ENCODE measurements at regions not wholly inside any gene's neighbourhood (a gene's known extent, or its start where the extent isn't known, plus 50 kb on each side); places are given as distances from the start of the nearest gene placed in this dataset.
"Not testable (repeated sequence)": the region's sequence is repeated elsewhere in the genome, so short reads cannot be mapped to it uniquely, and the experiment has no call there.

- H3K4me3 Mint-ChIP-seq; H3K4me1 Mint-ChIP-seq; DNase-seq; ATAC-seq (replicated peaks); H3K27me3 Mint-ChIP-seq; H3K27ac Mint-ChIP-seq; H3K9me3 Mint-ChIP-seq; H3K36me3 Mint-ChIP-seq: not testable (repeated sequence)
Measured at GRCh38 chr4:189233754-189234153, 706.9 kb upstream of the FRG1 start.

- H3K4me3 Mint-ChIP-seq; H3K9me3 Mint-ChIP-seq; H3K36me3 Mint-ChIP-seq; H3K27ac Mint-ChIP-seq; H3K4me1 Mint-ChIP-seq; ATAC-seq (replicated peaks); DNase-seq; H3K27me3 Mint-ChIP-seq: not testable (repeated sequence)
Measured at GRCh38 chr4:189234948-189235347, 705.7 kb upstream of the FRG1 start.

GRCh38 chr4:189235599-189235998 lies 705.1 kb upstream of the FRG1 start:
- DNase-seq (no peak), ATAC-seq (replicated peaks) (no peak)
- Mint-ChIP-seq H3K27ac (no peak overlapping the region), H3K9me3 (no peaks in the 10 kb centered on the region), H3K4me3 (no peak overlapping the region), H3K27me3 (no peaks in the 10 kb centered on the region), H3K4me1 (no peaks in the 10 kb centered on the region), H3K36me3 (no peaks in the 10 kb centered on the region)

GRCh38 chr4:189236321-189236720 lies 704.4 kb upstream of the FRG1 start:
- H3K36me3 Mint-ChIP-seq; H3K27me3 Mint-ChIP-seq; H3K4me1 Mint-ChIP-seq; DNase-seq; H3K9me3 Mint-ChIP-seq; ATAC-seq (replicated peaks); H3K4me3 Mint-ChIP-seq; H3K27ac Mint-ChIP-seq: not testable (repeated sequence)

GRCh38 chr4:189237340-189237739 lies 703.3 kb upstream of the FRG1 start:
- Mint-ChIP-seq H3K36me3 (no peaks in the 10 kb centered on the region), H3K27ac (no peak overlapping the region), H3K4me3 (no peak overlapping the region), H3K4me1 (no peaks in the 10 kb centered on the region), H3K9me3 (no peaks in the 10 kb centered on the region), H3K27me3 (no peaks in the 10 kb centered on the region)
- ATAC-seq (replicated peaks) (no peak), DNase-seq (no peak)

- Mint-ChIP-seq H3K27ac (no peak overlapping the region), H3K36me3 (no peaks in the 10 kb centered on the region), H3K4me1 (no peaks in the 10 kb centered on the region), H3K4me3 (no peak overlapping the region), H3K27me3 (no peaks in the 10 kb centered on the region), H3K9me3 (peaks cover 7 to 11% of the 10 kb centered on the region in 2 donors)
- no peak for DNase-seq
- no peak for ATAC-seq (replicated peaks)
Measured at GRCh38 chr4:189255636-189256035, 685.0 kb upstream of the FRG1 start.

- Mint-ChIP-seq H3K9me3 (peaks cover 8 to 13% of the 10 kb centered on the region in 2 donors), H3K27ac (no peak overlapping the region), H3K36me3 (no peaks in the 10 kb centered on the region), H3K4me3 (no peak overlapping the region), H3K4me1 (no peaks in the 10 kb centered on the region), H3K27me3 (no peaks in the 10 kb centered on the region)
- DNase-seq (no peak), ATAC-seq (replicated peaks) (no peak)
Measured at GRCh38 chr4:189261475-189261874, 679.2 kb upstream of the FRG1 start.

GRCh38 chr4:189265515-189265914 lies 675.2 kb upstream of the FRG1 start:
- no peak for DNase-seq
- H3K27me3 Mint-ChIP-seq = no peaks in the 10 kb centered on the region
- H3K9me3 Mint-ChIP-seq = peaks cover 15 to 20% of the 10 kb centered on the region in 2 donors
- H3K4me3 Mint-ChIP-seq = no peak overlapping the region
- H3K36me3 Mint-ChIP-seq = no peaks in the 10 kb centered on the region
- no peak for ATAC-seq (replicated peaks)
- H3K4me1 Mint-ChIP-seq = no peaks in the 10 kb centered on the region
- no peak overlapping the region for H3K27ac Mint-ChIP-seq

- Mint-ChIP-seq H3K27me3 (no peaks in the 10 kb centered on the region), H3K36me3 (no peaks in the 10 kb centered on the region), H3K4me3 (no peak overlapping the region), H3K27ac (no peak overlapping the region), H3K9me3 (peaks cover 6 to 10% of the 10 kb centered on the region in 2 donors), H3K4me1 (no peaks in the 10 kb centered on the region)
- DNase-seq (no peak), ATAC-seq (replicated peaks) (no peak)
Measured at GRCh38 chr4:189267312-189267965, 673.2 kb upstream of the FRG1 start.

- Mint-ChIP-seq H3K9me3 (peaks cover 3 to 8% of the 10 kb centered on the region in 2 donors), H3K36me3 (no peaks in the 10 kb centered on the region)
Measured at GRCh38 chr4:189278597-189279165, 662.0 kb upstream of the FRG1 start.

GRCh38 chr4:189279188-189279587 lies 661.5 kb upstream of the FRG1 start:
- H3K9me3 Mint-ChIP-seq = peaks cover 3 to 8% of the 10 kb centered on the region in 2 donors
- H3K27ac Mint-ChIP-seq = no peak overlapping the region

More at GRCh38 chr4:189278597-189279165, 662.0 kb upstream of the FRG1 start:
- Mint-ChIP-seq H3K4me1 (no peaks in the 10 kb centered on the region), H3K27ac (no peak overlapping the region), H3K27me3 (no peaks in the 10 kb centered on the region), H3K4me3 (no peak overlapping the region)
- DNase-seq = no peak
- no peak for ATAC-seq (replicated peaks)

GRCh38 chr4:189285377-189285776 lies 655.3 kb upstream of the FRG1 start:
- DNase-seq (no peak), ATAC-seq (replicated peaks) (no peak)
- Mint-ChIP-seq H3K4me1 (no peaks in the 10 kb centered on the region), H3K27ac (no peak overlapping the region), H3K36me3 (no peaks in the 10 kb centered on the region), H3K27me3 (no peaks in the 10 kb centered on the region), H3K9me3 (peaks cover 0 to 1% of the 10 kb centered on the region in 2 donors), H3K4me3 (no peak overlapping the region)

More at GRCh38 chr4:189279188-189279587, 661.5 kb upstream of the FRG1 start:
- Mint-ChIP-seq H3K4me3 (no peak overlapping the region), H3K4me1 (no peaks in the 10 kb centered on the region), H3K27me3 (no peaks in the 10 kb centered on the region), H3K36me3 (no peaks in the 10 kb centered on the region)
- DNase-seq = no peak
- no peak for ATAC-seq (replicated peaks)

GRCh38 chr4:189291939-189292338 lies 648.7 kb upstream of the FRG1 start:
- H3K9me3 Mint-ChIP-seq = no peaks in the 10 kb centered on the region
- no peak overlapping the region for H3K4me3 Mint-ChIP-seq
- H3K27me3 Mint-ChIP-seq = no peaks in the 10 kb centered on the region
- H3K27ac Mint-ChIP-seq = no peak overlapping the region
- no peak for ATAC-seq (replicated peaks)
- H3K4me1 Mint-ChIP-seq = no peaks in the 10 kb centered on the region
- DNase-seq = no peak
- no peaks in the 10 kb centered on the region for H3K36me3 Mint-ChIP-seq

- Mint-ChIP-seq H3K27ac (no peak overlapping the region), H3K4me3 (no peak overlapping the region), H3K4me1 (no peaks in the 10 kb centered on the region), H3K36me3 (no peaks in the 10 kb centered on the region), H3K9me3 (peaks cover 0 to 2% of the 10 kb centered on the region in 2 donors), H3K27me3 (no peaks in the 10 kb centered on the region)
- DNase-seq (no peak), ATAC-seq (replicated peaks) (no peak)
Measured at GRCh38 chr4:189293459-189293858, 647.2 kb upstream of the FRG1 start.

GRCh38 chr4:189294574-189294973 lies 646.1 kb upstream of the FRG1 start:
- H3K9me3 Mint-ChIP-seq = peaks cover 0 to 2% of the 10 kb centered on the region in 2 donors
- ATAC-seq (replicated peaks) (no peak), DNase-seq (no peak)
- no peak overlapping the region for H3K4me3 Mint-ChIP-seq
- H3K27me3 Mint-ChIP-seq = no peaks in the 10 kb centered on the region
- H3K36me3 Mint-ChIP-seq = no peaks in the 10 kb centered on the region
- no peaks in the 10 kb centered on the region for H3K4me1 Mint-ChIP-seq
- no peak overlapping the region for H3K27ac Mint-ChIP-seq

All from stimulated activated naive B cell treated with anti-CD40 and anti-IgM and Interleukin-4, amounts not matched to agents 10 μg/mL and 1 μg/mL and 100 μg/mL, for 72 hours (primary cell).